Smooth muscle cell (in vitro differentiated cells): ENCODE measurements at regions not wholly inside any gene's neighbourhood (a gene's known extent, or its start where the extent isn't known, plus 50 kb on each side); places are given as distances from the start of the nearest gene placed in this dataset.

ENCODE experiments used
- DNase-seq: peaks from one replicate; lab custom pipeline; 2025; ENCODE audit not compliant: unreplicated experiment; lab: John Stamatoyannopoulos, UW
- H2AFZ ChIP-seq: fragments of 200-600 bp; sonication (generic); 2 replicates; pipeline ENCODE4 v1.6.0; 2016; ENCODE audit warnings: antibody characterized with exemption, low read depth, mild to moderate bottlenecking
- H3F3A ChIP-seq: fragments of 200-600 bp; sonication (generic); 2 replicates; pipeline ENCODE4 v1.6.0; 2017; ENCODE audit warnings: antibody characterized with exemption, low read depth
- H3K27ac ChIP-seq: fragments of 200-600 bp; sonication (generic); 2 replicates; pipeline ENCODE4 v1.5.1; 2016; ENCODE audit warnings: low read depth, mild to moderate bottlenecking
- H3K27me3 ChIP-seq: fragments of 200-600 bp; sonication (generic); 2 replicates; pipeline ENCODE4 v1.6.1; 2016; ENCODE audit warnings: low read depth, mild to moderate bottlenecking
- H3K36me3 ChIP-seq: fragments of 200-600 bp; sonication (generic); 2 replicates; pipeline ENCODE4 v1.5.1; 2016; ENCODE audit warnings: low read depth
- H3K4me1 ChIP-seq: fragments of 200-600 bp; sonication (generic); 2 replicates; pipeline ENCODE4 v1.5.1; 2016; ENCODE audit warnings: low read depth
- H3K4me2 ChIP-seq: fragments of 200-600 bp; sonication (generic); 2 replicates; pipeline ENCODE4 v1.6.0; 2016; ENCODE audit warnings: mild to moderate bottlenecking
- H3K4me3 ChIP-seq: fragments of 200-600 bp; sonication (generic); 2 replicates; pipeline ENCODE4 v1.5.1; 2016; ENCODE audit warnings: mild to moderate bottlenecking
- H3K79me2 ChIP-seq: fragments of 200-600 bp; sonication (generic); 2 replicates; pipeline ENCODE4 v1.6.0; 2016; ENCODE audit warnings: low read depth, mild to moderate bottlenecking
- H3K9ac ChIP-seq: fragments of 200-600 bp; sonication (generic); 2 replicates; pipeline ENCODE4 v1.6.0; 2016; ENCODE audit warnings: low read depth
- H3K9me3 ChIP-seq: fragments of 200-600 bp; sonication (generic); replicated peaks from 2 replicates; pipeline ENCODE4 v1.5.1; 2016; ENCODE audit warnings: low read depth
- H4K20me1 ChIP-seq: fragments of 200-600 bp; sonication (generic); 2 replicates; pipeline ENCODE4 v1.6.0; 2016; ENCODE audit warnings: low read depth
- CTCF ChIP-seq: fragments of 200-600 bp; sonication (generic); IDR thresholded peaks from 2 replicates; pipeline ENCODE4 v1.5.1; 2017; ENCODE audit warnings: borderline replicate concordance, mild to moderate bottlenecking, antibody characterized with exemption; ENCODE audit not compliant: insufficient read depth, poor library complexity, severe bottlenecking
- WGBS: methylation state at CpG from one replicate; pipeline ENCODE4 v1.1.7; 2016; ENCODE audit warnings: low lambda C conversion rate; 5-methylcytosine and 5-hydroxymethylcytosine counted together

- H2AFZ ChIP-seq, result no peak overlapping the region
- no peaks in the 10 kb centered on the region for H3K27me3 ChIP-seq
- DNase-seq, result no peak
- no peaks in the 10 kb centered on the region for H3K4me1 ChIP-seq
- H3K79me2 ChIP-seq, result no peaks in the 10 kb centered on the region
- TF ChIP-seq CTCF, result no peak
- H3K9me3 ChIP-seq, result no peaks in the 10 kb centered on the region
- H3F3A ChIP-seq, result no peaks in the 10 kb centered on the region
- 100% methylated on average over 1 of the region's 1 CpG for WGBS
- H3K4me3 ChIP-seq, result no peak overlapping the region
- H3K27ac ChIP-seq, result no peak overlapping the region
- H4K20me1 ChIP-seq, result no peaks in the 10 kb centered on the region
- H3K4me2 ChIP-seq, result no peak overlapping the region
- H3K36me3 ChIP-seq, result no peaks in the 10 kb centered on the region
- no peak overlapping the region for H3K9ac ChIP-seq
These were observed 159.1 kb upstream of the USP24 start for GRCh38 chr1:55374216-55374615.

DNA sequence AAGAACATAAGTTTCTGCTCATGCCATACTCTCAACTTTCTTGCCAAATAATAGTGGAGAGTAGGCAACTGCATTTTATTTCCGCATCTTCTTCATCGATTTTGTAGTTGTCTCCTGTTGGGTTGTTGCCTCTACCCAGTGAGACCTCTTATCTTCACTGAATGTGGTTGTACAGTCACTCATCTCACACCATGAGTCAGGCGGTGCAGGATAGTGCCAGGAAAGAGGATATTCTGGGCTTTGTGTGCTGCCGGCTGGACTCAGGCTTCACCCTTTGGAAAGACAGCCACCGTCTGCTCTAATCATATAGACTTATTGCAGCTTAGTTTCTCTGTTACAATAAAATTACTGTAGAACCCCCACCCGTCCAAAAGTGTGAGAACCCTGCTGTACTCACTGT lies 154.3 kb upstream of the USP24 start:
- no peak overlapping the region for H3K9ac ChIP-seq
- H3K27me3 ChIP-seq, result no peaks in the 10 kb centered on the region
- no peak overlapping the region for H3K27ac ChIP-seq
- no peak overlapping the region for H2AFZ ChIP-seq
- no peaks in the 10 kb centered on the region for H3K79me2 ChIP-seq
- H3K9me3 ChIP-seq, result no peaks in the 10 kb centered on the region
- H3K36me3 ChIP-seq, result no peaks in the 10 kb centered on the region
- WGBS, result 26% methylated on average over 6 of the region's 6 CpGs
- H3K4me3 ChIP-seq, result no peak overlapping the region
- no peaks in the 10 kb centered on the region for H3K4me1 ChIP-seq
- H4K20me1 ChIP-seq, result no peaks in the 10 kb centered on the region
- no peak for TF ChIP-seq CTCF
- peak overlapping the region; percentile 1 for H3K4me2 ChIP-seq
- no peaks in the 10 kb centered on the region for H3F3A ChIP-seq
- DNase-seq, result no peak

- no peak for DNase-seq
- H3K9ac ChIP-seq, result no peak overlapping the region
- no peak for TF ChIP-seq CTCF
- no peaks in the 10 kb centered on the region for H3K4me1 ChIP-seq
- 85% methylated on average over 3 of the region's 3 CpGs for WGBS
- no peaks in the 10 kb centered on the region for H3K9me3 ChIP-seq
- no peaks in the 10 kb centered on the region for H3K36me3 ChIP-seq
- H3K27me3 ChIP-seq, result no peaks in the 10 kb centered on the region
- H2AFZ ChIP-seq, result no peak overlapping the region
- no peak overlapping the region for H3K27ac ChIP-seq
- H3K4me3 ChIP-seq, result no peak overlapping the region
- no peak overlapping the region for H3K4me2 ChIP-seq
- no peaks in the 10 kb centered on the region for H3K79me2 ChIP-seq
- H3F3A ChIP-seq, result no peaks in the 10 kb centered on the region
- no peaks in the 10 kb centered on the region for H4K20me1 ChIP-seq
These were observed 153.5 kb upstream of the USP24 start for GRCh38 chr1:55368698-55369097.

GRCh38 chr1:55367273-55367672 lies 152.1 kb upstream of the USP24 start:
- Histone ChIP-seq H2AFZ (no peak overlapping the region), H3K27ac (no peak overlapping the region), H4K20me1 (no peaks in the 10 kb centered on the region), H3F3A (no peaks in the 10 kb centered on the region), H3K4me2 (no peak overlapping the region), H3K9ac (no peak overlapping the region), H3K4me1 (no peaks in the 10 kb centered on the region), H3K4me3 (no peak overlapping the region), H3K36me3 (no peaks in the 10 kb centered on the region), H3K79me2 (no peaks in the 10 kb centered on the region), H3K27me3 (no peaks in the 10 kb centered on the region), H3K9me3 (no peaks in the 10 kb centered on the region)
- TF ChIP-seq CTCF, result no peak
- WGBS, result 93% methylated on average over 7 of the region's 7 CpGs
- no peak for DNase-seq
